ENCODE measurements at regions not wholly inside any gene's neighbourhood (a gene's known extent, or its start where the extent isn't known, plus 50 kb on each side); places are given as distances from the start of the nearest gene placed in this dataset.

GRCh38 chr2:31704561-31705212 lies 123.9 kb upstream of the SRD5A2 start:
- ChIA-PET CTCF (no interaction called here), POLR2A (no interaction called here)
- TF ChIP-seq EZH2 (IDR thresholded peaks at IDR 0.05; ENCODE audit: borderline replicate concordance, insufficient read depth, low read depth, low read length, poor library complexity, severe bottlenecking): no peak
- WGBS (ENCODE audit: insufficient coverage): 76% methylated on average over 3 of the region's 4 CpGs
- H3K27me3 Mint-ChIP-seq: peaks cover 5% of the 10 kb centered on the region
- DNase-seq (no peak), ATAC-seq (ENCODE audit: low read depth) (no peak)
- no peaks in the 10 kb centered on the region for H3K4me1 Mint-ChIP-seq
- no peaks in the 10 kb centered on the region for H3K36me3 ChIP-seq (replicated peaks in 1 of 2; ENCODE audit: control extremely low read depth in 1 of 2, control insufficient read depth in 1 of 2, extremely low read depth in 1 of 2, insufficient read depth in 2 of 2, low read length in 1 of 2)
- H3K27ac ChIP-seq (ENCODE audit: low read length in 2 of 2): no peak overlapping the region
- H3K9ac ChIP-seq (ENCODE audit: low read length): no peak overlapping the region
- no peak overlapping the region for H3K4me2 ChIP-seq (replicated peaks; ENCODE audit: low read depth, low read length, poor library complexity, severe bottlenecking)
- peaks cover 8% of the 10 kb centered on the region for H3K9me3 Mint-ChIP-seq (ENCODE audit: insufficient read depth)
- H3K79me2 ChIP-seq (ENCODE audit: control insufficient read depth, insufficient read depth, low read length): no peaks in the 10 kb centered on the region
- H3K27ac Mint-ChIP-seq: no peak overlapping the region
- no peak overlapping the region for H3K4me3 Mint-ChIP-seq
- H3K27me3 ChIP-seq (replicated peaks in 1 of 4; ENCODE audit: control extremely low read depth in 1 of 4, control insufficient read depth in 3 of 4, insufficient read depth in 4 of 4, low read length in 3 of 4): no peaks in the 10 kb centered on the region
- no peaks in the 10 kb centered on the region for H4K20me1 ChIP-seq (ENCODE audit: control insufficient read depth, insufficient read depth, low read length, poor library complexity, severe bottlenecking)
- H3K4me3 ChIP-seq (ENCODE audit: control extremely low read depth in 1 of 5, extremely low read depth in 1 of 5, insufficient read depth in 1 of 5, low read depth in 2 of 5, low read length in 4 of 5): no peak overlapping the region
- no peak overlapping the region for H2AFZ ChIP-seq (ENCODE audit: insufficient read depth, low read depth, low read length, poor library complexity, severe bottlenecking)
- intact Hi-C loops (cut with micrococcal nuclease): no loop called here
- H3K9me3 ChIP-seq (ENCODE audit: control extremely low read depth in 1 of 3, control insufficient read depth in 2 of 3, insufficient read depth in 1 of 3, low read length in 2 of 3): peaks cover 0 to 4% (median 1%) of the 10 kb centered on the region in 3 donors
- H3K4me1 ChIP-seq (ENCODE audit: control insufficient read depth in 2 of 2, insufficient read depth in 2 of 2, low read length in 2 of 2): no peaks in the 10 kb centered on the region

- H3K9me3 ChIP-seq (ENCODE audit: control extremely low read depth in 1 of 3, control insufficient read depth in 2 of 3, insufficient read depth in 1 of 3, low read length in 2 of 3): peaks cover 2 to 11% (median 9%) of the 10 kb centered on the region in 3 donors
- no peak overlapping the region for H3K4me2 ChIP-seq (replicated peaks; ENCODE audit: low read depth, low read length, poor library complexity, severe bottlenecking)
- TF ChIP-seq EZH2 (IDR thresholded peaks at IDR 0.05; ENCODE audit: borderline replicate concordance, insufficient read depth, low read depth, low read length, poor library complexity, severe bottlenecking) (no peak), CTCF (IDR thresholded peaks at IDR 0.05) (no peak)
- ATAC-seq (ENCODE audit: low read depth) (no peak), DNase-seq (no peak)
- Mint-ChIP-seq H3K4me1 (no peaks in the 10 kb centered on the region), H3K27ac (no peak overlapping the region), H3K9me3 (ENCODE audit: insufficient read depth) (peaks cover 12% of the 10 kb centered on the region), H3K4me3 (no peak overlapping the region), H3K27me3 (peaks cover 5% of the 10 kb centered on the region)
- H3K4me1 ChIP-seq (ENCODE audit: control insufficient read depth in 2 of 2, insufficient read depth in 2 of 2, low read length in 2 of 2): no peaks in the 10 kb centered on the region
- POLR2A ChIA-PET: no interaction called here
- CTCF ChIA-PET: no interaction called here
- H3K27me3 ChIP-seq (replicated peaks in 1 of 4; ENCODE audit: control extremely low read depth in 1 of 4, control insufficient read depth in 3 of 4, insufficient read depth in 4 of 4, low read length in 3 of 4): no peaks in the 10 kb centered on the region
- no peak overlapping the region for H3K4me3 ChIP-seq (ENCODE audit: control extremely low read depth in 1 of 5, extremely low read depth in 1 of 5, insufficient read depth in 1 of 5, low read depth in 2 of 5, low read length in 4 of 5)
- H3K27ac ChIP-seq (ENCODE audit: low read length in 2 of 2): no peak overlapping the region
- H2AFZ ChIP-seq (ENCODE audit: insufficient read depth, low read depth, low read length, poor library complexity, severe bottlenecking): no peak overlapping the region
- no peak overlapping the region for H3K9ac ChIP-seq (ENCODE audit: low read length)
- no peaks in the 10 kb centered on the region for H3K36me3 ChIP-seq (replicated peaks in 1 of 2; ENCODE audit: control extremely low read depth in 1 of 2, control insufficient read depth in 1 of 2, extremely low read depth in 1 of 2, insufficient read depth in 2 of 2, low read length in 1 of 2)
- H3K79me2 ChIP-seq (ENCODE audit: control insufficient read depth, insufficient read depth, low read length): no peaks in the 10 kb centered on the region
- intact Hi-C loops (cut with micrococcal nuclease): no loop called here
- H4K20me1 ChIP-seq (ENCODE audit: control insufficient read depth, insufficient read depth, low read length, poor library complexity, severe bottlenecking): no peaks in the 10 kb centered on the region
Observed at GRCh38 chr2:31703253-31703652, 122.5 kb upstream of the SRD5A2 start.
